NOMO-1 treated with DMSO at 0.1 percent for 48 hours (cell line): ENCODE measurements at regions not wholly inside any gene's neighbourhood (a gene's known extent, or its start where the extent isn't known, plus 50 kb on each side); places are given as distances from the start of the nearest gene placed in this dataset.

Experiments used
- DNase-seq: peaks from one replicate; lab custom pipeline; 2025; ENCODE audit not compliant: unreplicated experiment; lab: John Stamatoyannopoulos, UW

GRCh38 chr1:113255720-113256347 lies 134.5 kb upstream of the MAGI3 start:
- no peak for DNase-seq

GRCh38 chr1:113256348-113256729 lies 134.0 kb upstream of the MAGI3 start:
- no peak for DNase-seq

GRCh38 chr1:113259988-113260387 lies 130.3 kb upstream of the MAGI3 start:
- no peak for DNase-seq

- DNase-seq = no peak
Observed at GRCh38 chr1:113265196-113265595, 125.1 kb upstream of the MAGI3 start.

- no peak for DNase-seq
Observed at GRCh38 chr1:113266788-113267187, 123.5 kb upstream of the MAGI3 start.

GRCh38 chr1:113269168-113269963 lies 120.9 kb upstream of the MAGI3 start:
- no peak for DNase-seq

GRCh38 chr1:113271039-113271438 lies 119.3 kb upstream of the MAGI3 start:
- DNase-seq = no peak

GRCh38 chr1:113275083-113275482 lies 115.2 kb upstream of the MAGI3 start:
- no peak for DNase-seq

- no peak for DNase-seq
Observed at GRCh38 chr1:113275691-113276090, 114.6 kb upstream of the MAGI3 start.

GRCh38 chr1:113276507-113276906 lies 113.8 kb upstream of the MAGI3 start:
- DNase-seq = no peak

GRCh38 chr1:113278371-113278770 lies 111.9 kb upstream of the MAGI3 start:
- DNase-seq = no peak

- DNase-seq = no peak
Observed at GRCh38 chr1:113278777-113279176, 111.5 kb upstream of the MAGI3 start.

GRCh38 chr1:113279776-113280391 lies 110.4 kb upstream of the MAGI3 start:
- no peak for DNase-seq

GRCh38 chr1:113280581-113280980 lies 109.7 kb upstream of the MAGI3 start:
- DNase-seq = no peak

- no peak for DNase-seq
Observed at GRCh38 chr1:113281550-113281949, 108.8 kb upstream of the MAGI3 start.

- no peak for DNase-seq
Observed at GRCh38 chr1:113282008-113282892, 108.1 kb upstream of the MAGI3 start.

- DNase-seq = no peak
Observed at GRCh38 chr1:113282893-113283285, 107.4 kb upstream of the MAGI3 start.

- no peak for DNase-seq
Observed at GRCh38 chr1:113283914-113284313, 106.4 kb upstream of the MAGI3 start.

- DNase-seq = no peak
Observed at GRCh38 chr1:113286156-113286555, 104.2 kb upstream of the MAGI3 start.

GRCh38 chr1:113291777-113292602 lies 98.3 kb upstream of the MAGI3 start:
- no peak for DNase-seq
